ENCODE measurements at regions not wholly inside any gene's neighbourhood (a gene's known extent, or its start where the extent isn't known, plus 50 kb on each side); places are given as distances from the start of the nearest gene placed in this dataset.

GRCh38 chr12:91423693-91424050 lies 241.1 kb upstream of the DCN start:
- H3K9me3 Mint-ChIP-seq: no peaks in the 10 kb centered on the region
- CTCF ChIA-PET: interaction anchor here (0.5 to 0.7 kb wide), 2 partner anchors 107 to 1767 kb away, joined by 3 read pairs; no protein-coding TSS in a partner anchor
- no peaks in the 10 kb centered on the region for H3K9me3 ChIP-seq
- no peaks in the 10 kb centered on the region for H3K4me1 Mint-ChIP-seq
- no peak overlapping the region for H3K4me3 Mint-ChIP-seq
- H3K27me3 ChIP-seq (replicated peaks in 1 of 2; ENCODE audit: control insufficient read depth in 2 of 2, extremely low read depth in 1 of 2, insufficient read depth in 2 of 2, low read length in 1 of 2): no peaks in the 10 kb centered on the region
- no peak for DNase-seq
- no peaks in the 10 kb centered on the region for H3K36me3 ChIP-seq (ENCODE audit: control insufficient read depth in 2 of 2, extremely low read depth in 1 of 2, insufficient read depth in 1 of 2, low read length in 1 of 2)
- no CpG with 5 or more reads among the region's 2 CpGs for WGBS (ENCODE audit: insufficient coverage)
- H3K27ac ChIP-seq (ENCODE audit: low read length): no peak overlapping the region
- H3K4me1 ChIP-seq (ENCODE audit: control insufficient read depth in 1 of 2, extremely low read depth in 1 of 2, insufficient read depth in 2 of 2, low read length in 2 of 2): no peaks in the 10 kb centered on the region
- H3K27me3 Mint-ChIP-seq: peaks cover 0 to 2% of the 10 kb centered on the region in 2 donors
- H3K27ac Mint-ChIP-seq: no peak overlapping the region
- POLR2A ChIA-PET: no interaction called here
- ATAC-seq (replicated peaks in 1 of 4): no peak
- no peak overlapping the region for H3K4me3 ChIP-seq (ENCODE audit: control insufficient read depth in 1 of 2, extremely low read depth in 1 of 2, low read length in 1 of 2)
- H3K36me3 Mint-ChIP-seq: no peaks in the 10 kb centered on the region

DNA sequence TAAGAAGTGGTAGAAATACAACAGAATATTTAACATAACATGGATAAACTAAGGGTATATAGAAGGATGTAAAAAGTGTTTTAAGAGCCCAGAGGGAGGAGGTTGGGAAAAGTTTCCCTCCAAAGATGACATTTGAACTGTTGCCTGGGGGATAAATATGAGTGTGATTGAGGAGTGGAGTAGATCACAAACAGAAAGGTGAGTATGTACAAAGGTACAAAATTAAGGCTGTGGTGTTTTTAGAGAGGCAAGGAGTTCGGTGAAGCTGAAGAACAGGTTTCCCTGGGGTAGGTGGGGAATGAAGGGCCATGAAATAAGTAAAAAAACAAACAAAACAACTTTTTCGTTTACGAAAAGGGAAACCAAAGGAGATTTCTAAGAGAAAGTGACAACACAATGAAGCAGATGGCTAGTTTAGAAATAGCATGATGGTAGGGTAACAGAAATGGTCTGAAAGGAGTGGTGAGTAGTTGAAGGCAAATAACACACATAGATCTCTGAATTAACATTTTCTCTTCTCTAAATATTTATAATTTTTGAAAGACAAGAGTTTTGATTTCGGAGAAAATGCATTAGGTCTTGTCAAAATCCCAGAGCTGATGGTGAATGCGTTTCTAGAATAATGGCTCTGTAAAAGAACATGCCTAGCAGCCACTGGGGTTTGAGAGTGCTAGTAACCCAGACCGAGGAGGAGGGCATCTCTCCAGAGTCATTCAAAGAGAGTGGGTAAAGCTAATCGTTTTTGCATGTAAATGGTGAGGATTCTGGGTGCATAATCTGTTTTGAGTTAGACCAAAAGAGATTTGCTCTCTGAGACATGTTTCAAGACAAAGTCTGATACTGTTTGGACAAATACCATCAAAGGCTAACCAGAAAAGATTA lies 240.4 kb upstream of the DCN start:
- Histone ChIP-seq H3K9me3 (no peaks in the 10 kb centered on the region), H3K4me3 (ENCODE audit: control insufficient read depth in 1 of 2, extremely low read depth in 1 of 2, low read length in 1 of 2) (no peak overlapping the region), H3K27ac (ENCODE audit: low read length) (no peak overlapping the region), H3K27me3 (replicated peaks in 1 of 2; ENCODE audit: control insufficient read depth in 2 of 2, extremely low read depth in 1 of 2, insufficient read depth in 2 of 2, low read length in 1 of 2) (no peaks in the 10 kb centered on the region), H3K4me1 (ENCODE audit: control insufficient read depth in 1 of 2, extremely low read depth in 1 of 2, insufficient read depth in 2 of 2, low read length in 2 of 2) (no peaks in the 10 kb centered on the region), H3K36me3 (ENCODE audit: control insufficient read depth in 2 of 2, extremely low read depth in 1 of 2, insufficient read depth in 1 of 2, low read length in 1 of 2) (no peaks in the 10 kb centered on the region)
- H3K9me3 Mint-ChIP-seq: no peaks in the 10 kb centered on the region
- H3K4me1 Mint-ChIP-seq: no peaks in the 10 kb centered on the region
- WGBS (ENCODE audit: insufficient coverage): 62% methylated on average over 4 of the region's 7 CpGs
- no peaks in the 10 kb centered on the region for H3K36me3 Mint-ChIP-seq
- POLR2A ChIA-PET: no interaction called here
- no peak overlapping the region for H3K27ac Mint-ChIP-seq
- ATAC-seq (replicated peaks in 1 of 4): no peak
- H3K27me3 Mint-ChIP-seq: peaks cover 0 to 2% of the 10 kb centered on the region in 2 donors
- H3K4me3 Mint-ChIP-seq: no peak overlapping the region
- CTCF ChIA-PET: interaction anchor here (0.5 to 0.7 kb wide), 2 partner anchors 108 to 1768 kb away, joined by 3 read pairs; no protein-coding TSS in a partner anchor
- DNase-seq: no peak

DNA sequence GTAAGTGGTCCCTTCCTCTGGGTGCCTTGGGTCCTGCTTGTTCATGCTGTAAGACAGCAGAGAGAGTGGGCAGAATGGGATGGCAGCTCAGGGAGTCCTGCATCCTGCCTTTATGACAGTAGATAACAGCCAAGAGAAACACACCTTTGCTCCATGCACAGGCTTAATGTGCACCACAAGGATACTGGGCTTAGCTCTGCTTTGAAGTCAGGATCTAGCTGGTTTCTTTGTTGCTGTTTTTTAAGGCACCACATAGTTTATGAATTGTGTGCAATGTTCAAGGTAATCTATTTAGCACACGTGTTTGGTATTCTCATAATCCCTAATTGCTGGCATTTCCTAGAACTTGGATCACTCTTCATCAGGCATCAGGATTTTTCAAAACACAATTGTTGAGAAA lies 239.5 kb upstream of the DCN start:
- no peak overlapping the region for H3K4me3 ChIP-seq (ENCODE audit: control insufficient read depth in 1 of 2, extremely low read depth in 1 of 2, low read length in 1 of 2)

DNA sequence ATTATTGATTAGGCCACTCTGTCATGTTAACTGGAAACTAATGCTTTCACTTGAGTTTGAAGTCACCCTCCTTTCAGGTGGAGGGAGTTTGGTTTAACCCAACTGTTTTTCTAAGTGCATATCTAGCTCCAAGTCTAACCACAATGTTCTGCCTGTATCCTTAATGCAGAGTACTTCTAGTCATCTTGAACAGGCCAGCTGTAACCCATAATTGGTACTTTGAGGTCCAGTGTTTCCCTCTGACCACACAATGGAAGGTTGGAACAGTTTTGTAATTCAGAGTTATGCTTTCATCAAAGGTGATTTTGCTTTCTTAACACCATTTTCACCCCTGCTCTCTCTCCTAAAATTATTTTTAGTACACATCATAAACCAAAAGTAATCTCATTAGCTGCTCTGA lies 237.2 kb upstream of the DCN start:
- H3K27ac ChIP-seq (ENCODE audit: low read length): no peak overlapping the region
- CTCF ChIA-PET: no interaction called here
- H3K36me3 ChIP-seq (ENCODE audit: control insufficient read depth in 2 of 2, extremely low read depth in 1 of 2, insufficient read depth in 1 of 2, low read length in 1 of 2): no peaks in the 10 kb centered on the region
- no peaks in the 10 kb centered on the region for H3K27me3 ChIP-seq (replicated peaks in 1 of 2; ENCODE audit: control insufficient read depth in 2 of 2, extremely low read depth in 1 of 2, insufficient read depth in 2 of 2, low read length in 1 of 2)
- H3K4me3 Mint-ChIP-seq: no peak overlapping the region
- no peaks in the 10 kb centered on the region for H3K36me3 Mint-ChIP-seq
- ATAC-seq (replicated peaks in 1 of 4) (no peak), DNase-seq (no peak)
- H3K9me3 Mint-ChIP-seq: no peaks in the 10 kb centered on the region
- peaks cover 0 to 5% of the 10 kb centered on the region in 2 donors for H3K27me3 Mint-ChIP-seq
- H3K4me1 Mint-ChIP-seq: no peaks in the 10 kb centered on the region
- no peaks in the 10 kb centered on the region for H3K9me3 ChIP-seq
- no peak overlapping the region for H3K27ac Mint-ChIP-seq
- H3K4me3 ChIP-seq (ENCODE audit: control insufficient read depth in 1 of 2, extremely low read depth in 1 of 2, low read length in 1 of 2): no peak overlapping the region
- H3K4me1 ChIP-seq (ENCODE audit: control insufficient read depth in 1 of 2, extremely low read depth in 1 of 2, insufficient read depth in 2 of 2, low read length in 2 of 2): no peaks in the 10 kb centered on the region
- POLR2A ChIA-PET: no interaction called here

More for the DNA sequence above, 239.5 kb upstream of the DCN start:
- Mint-ChIP-seq H3K36me3 (no peaks in the 10 kb centered on the region), H3K4me1 (no peaks in the 10 kb centered on the region), H3K27ac (no peak overlapping the region), H3K4me3 (no peak overlapping the region), H3K27me3 (peaks cover 0 to 2% of the 10 kb centered on the region in 2 donors), H3K9me3 (no peaks in the 10 kb centered on the region)
- DNase-seq: no peak
- no peaks in the 10 kb centered on the region for H3K27me3 ChIP-seq (replicated peaks in 1 of 2; ENCODE audit: control insufficient read depth in 2 of 2, extremely low read depth in 1 of 2, insufficient read depth in 2 of 2, low read length in 1 of 2)
- no peak for ATAC-seq (replicated peaks in 1 of 4)
- CTCF ChIA-PET: no interaction called here
- H3K36me3 ChIP-seq (ENCODE audit: control insufficient read depth in 2 of 2, extremely low read depth in 1 of 2, insufficient read depth in 1 of 2, low read length in 1 of 2): no peaks in the 10 kb centered on the region
- H3K4me1 ChIP-seq (ENCODE audit: control insufficient read depth in 1 of 2, extremely low read depth in 1 of 2, insufficient read depth in 2 of 2, low read length in 2 of 2): no peaks in the 10 kb centered on the region
- no CpG with 5 or more reads among the region's 1 CpG for WGBS (ENCODE audit: insufficient coverage)
- H3K27ac ChIP-seq (ENCODE audit: low read length): no peak overlapping the region
- POLR2A ChIA-PET: no interaction called here
- no peaks in the 10 kb centered on the region for H3K9me3 ChIP-seq

GRCh38 chr12:91418221-91419090 lies 235.8 kb upstream of the DCN start:
- Histone ChIP-seq H3K27ac (ENCODE audit: low read length) (no peak overlapping the region), H3K27me3 (replicated peaks in 1 of 2; ENCODE audit: control insufficient read depth in 2 of 2, extremely low read depth in 1 of 2, insufficient read depth in 2 of 2, low read length in 1 of 2) (no peaks in the 10 kb centered on the region), H3K4me3 (ENCODE audit: control insufficient read depth in 1 of 2, extremely low read depth in 1 of 2, low read length in 1 of 2) (no peak overlapping the region), H3K9me3 (no peaks in the 10 kb centered on the region), H3K4me1 (ENCODE audit: control insufficient read depth in 1 of 2, extremely low read depth in 1 of 2, insufficient read depth in 2 of 2, low read length in 2 of 2) (no peaks in the 10 kb centered on the region), H3K36me3 (ENCODE audit: control insufficient read depth in 2 of 2, extremely low read depth in 1 of 2, insufficient read depth in 1 of 2, low read length in 1 of 2) (no peaks in the 10 kb centered on the region)
- no peak for ATAC-seq (replicated peaks in 1 of 4)
- WGBS (ENCODE audit: insufficient coverage): no CpG with 5 or more reads among the region's 1 CpG
- no peak for DNase-seq
- Mint-ChIP-seq H3K36me3 (no peaks in the 10 kb centered on the region), H3K9me3 (no peaks in the 10 kb centered on the region), H3K4me1 (no peaks in the 10 kb centered on the region), H3K27me3 (peaks cover 0 to 5% of the 10 kb centered on the region in 2 donors), H3K27ac (no peak overlapping the region), H3K4me3 (no peak overlapping the region)
- ChIA-PET CTCF (interaction anchor here in 1 of 2 donors (0.6 kb wide), 1 partner anchor 1124 kb away, joined by 5 read pairs; no protein-coding TSS in a partner anchor), POLR2A (no interaction called here)

DNA sequence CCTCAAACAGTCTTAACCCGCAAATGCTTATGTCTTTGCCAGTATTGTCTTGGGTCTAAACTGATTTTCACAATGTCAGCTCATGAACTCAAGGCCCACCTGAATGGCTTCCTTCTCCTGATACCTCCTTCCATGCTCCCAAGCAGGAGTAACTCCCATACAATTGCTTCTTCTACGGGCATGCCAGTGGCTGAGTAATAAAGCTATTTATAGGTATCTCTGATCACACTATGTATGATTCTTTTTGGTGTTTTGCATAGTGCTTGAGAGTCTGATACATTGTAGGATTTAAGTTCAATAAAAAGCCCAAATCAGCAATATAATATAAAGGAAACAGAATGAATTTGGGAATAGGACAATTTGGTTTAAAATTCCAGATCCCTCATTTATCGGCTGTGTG lies 235.0 kb upstream of the DCN start:
- WGBS (ENCODE audit: insufficient coverage): 20% methylated on average over 1 of the region's 3 CpGs
- Histone ChIP-seq H3K27ac (ENCODE audit: low read length) (no peak overlapping the region), H3K4me1 (ENCODE audit: control insufficient read depth in 1 of 2, extremely low read depth in 1 of 2, insufficient read depth in 2 of 2, low read length in 2 of 2) (no peaks in the 10 kb centered on the region), H3K36me3 (ENCODE audit: control insufficient read depth in 2 of 2, extremely low read depth in 1 of 2, insufficient read depth in 1 of 2, low read length in 1 of 2) (no peaks in the 10 kb centered on the region), H3K9me3 (no peaks in the 10 kb centered on the region), H3K27me3 (replicated peaks in 1 of 2; ENCODE audit: control insufficient read depth in 2 of 2, extremely low read depth in 1 of 2, insufficient read depth in 2 of 2, low read length in 1 of 2) (no peaks in the 10 kb centered on the region), H3K4me3 (ENCODE audit: control insufficient read depth in 1 of 2, extremely low read depth in 1 of 2, low read length in 1 of 2) (no peak overlapping the region)
- H3K27ac Mint-ChIP-seq: no peak overlapping the region
- ChIA-PET POLR2A (no interaction called here), CTCF (no interaction called here)
- H3K27me3 Mint-ChIP-seq: peaks cover 0 to 5% of the 10 kb centered on the region in 2 donors
- H3K9me3 Mint-ChIP-seq: no peaks in the 10 kb centered on the region
- no peak overlapping the region for H3K4me3 Mint-ChIP-seq
- H3K36me3 Mint-ChIP-seq: no peaks in the 10 kb centered on the region
- H3K4me1 Mint-ChIP-seq: no peaks in the 10 kb centered on the region
- no peak for ATAC-seq (replicated peaks in 1 of 4)
- no peak for DNase-seq

All from T-cell (primary cell).